Gastrocnemius medialis (tissue), 4 donors: ENCODE measurements at regions not wholly inside any gene's neighbourhood (a gene's known extent, or its start where the extent isn't known, plus 50 kb on each side); places are given as distances from the start of the nearest gene placed in this dataset.

Experiments used
- CTCF ChIP-seq, 5 experiments: fragments of 450-650 bp in 3 of 5; fragments of 200-600 bp in 2 of 5; sonication (generic) in 2 of 5; IDR thresholded peaks in 4 of 5; conservative IDR thresholded peaks in 1 of 5; 1 replicate in 4 of 5; 2 replicates in 1 of 5; pipeline ENCODE4 v1.5.1; 2016 to 2019; ENCODE audit warnings: antibody characterized with exemption in 5 of 5, mild to moderate bottlenecking in 3 of 5, moderate library complexity in 3 of 5
- POLR2A ChIP-seq, 2 donors: fragments of 450-650 bp; IDR thresholded peaks; one replicate each; pipeline ENCODE4 v1.6.1; 2017; ENCODE audit warnings: antibody characterized with exemption in 2 of 2, mild to moderate bottlenecking in 2 of 2, moderate library complexity in 2 of 2

GRCh38 chr18:34128436-34128835 is 96.3 kb downstream of the NOL4 start:
- TF ChIP-seq POLR2A (IDR thresholded peaks at IDR 0.05) (no peak), CTCF (IDR thresholded peaks at IDR 0.05 in 4 of 5, conservative IDR thresholded peaks at IDR 0.05 in 1 of 5) (no peak)
